ENCODE measurements at regions not wholly inside any gene's neighbourhood (a gene's known extent, or its start where the extent isn't known, plus 50 kb on each side); places are given as distances from the start of the nearest gene placed in this dataset.

GRCh38 chr12:34292736-34293625 is 270.7 kb downstream of the ALG10 start:
- no peak for DNase-seq

- DNase-seq, result no peak
These were observed 271.8 kb downstream of the ALG10 start for GRCh38 chr12:34294137-34294536.

GRCh38 chr12:34294671-34295365 is 272.5 kb downstream of the ALG10 start:
- no peak for DNase-seq

- no peak for DNase-seq
These were observed 273.3 kb downstream of the ALG10 start for GRCh38 chr12:34295366-34296142.

GRCh38 chr12:34296143-34297041 is 274.1 kb downstream of the ALG10 start:
- no peak for DNase-seq

GRCh38 chr12:34297126-34297789 is 275.0 kb downstream of the ALG10 start:
- no peak for DNase-seq

- DNase-seq, result no peak
These were observed 275.5 kb downstream of the ALG10 start for GRCh38 chr12:34297790-34298164.

GRCh38 chr12:34298176-34298970 is 276.1 kb downstream of the ALG10 start:
- no peak for DNase-seq

GRCh38 chr12:34298971-34299801 is 276.9 kb downstream of the ALG10 start:
- no peak for DNase-seq

GRCh38 chr12:34299802-34300193 is 277.5 kb downstream of the ALG10 start:
- DNase-seq, result no peak

GRCh38 chr12:34300376-34301250 is 278.3 kb downstream of the ALG10 start:
- DNase-seq, result no peak

- DNase-seq, result no peak
These were observed 279.2 kb downstream of the ALG10 start for GRCh38 chr12:34301251-34302130.

GRCh38 chr12:34302131-34302885 is 280.0 kb downstream of the ALG10 start:
- no peak for DNase-seq

- DNase-seq, result no peak
These were observed 281.0 kb downstream of the ALG10 start for GRCh38 chr12:34303091-34303870.

- DNase-seq, result no peak
These were observed 281.7 kb downstream of the ALG10 start for GRCh38 chr12:34304001-34304400.

GRCh38 chr12:34304546-34304945 is 282.2 kb downstream of the ALG10 start:
- DNase-seq, result no peak
